Neural crest cell (in vitro differentiated cells): ENCODE measurements at regions not wholly inside any gene's neighbourhood (a gene's known extent, or its start where the extent isn't known, plus 50 kb on each side); places are given as distances from the start of the nearest gene placed in this dataset.

Experiments
- DNase-seq: peaks from one replicate; pipeline ENCODE4 v3.0.0; 2021; ENCODE audit warnings: low read depth, mixed read lengths, low spot score
- H3K27ac Mint-ChIP-seq: one replicate; pipeline ENCODE4 v1.8.0; 2021; ENCODE audit warnings: mild to moderate bottlenecking, mixed read lengths; ENCODE audit not compliant: unreplicated experiment
- H3K27me3 Mint-ChIP-seq: 2 replicates; pipeline ENCODE4 v1.8.0; 2021; ENCODE audit warnings: low read depth, mild to moderate bottlenecking, mixed read lengths
- H3K36me3 Mint-ChIP-seq: 2 replicates; pipeline ENCODE4 v1.8.0; 2021; ENCODE audit warnings: low read depth, mild to moderate bottlenecking, mixed read lengths
- H3K4me1 Mint-ChIP-seq: 2 replicates; pipeline ENCODE4 v1.8.0; 2021; ENCODE audit warnings: mixed read lengths
- H3K4me3 Mint-ChIP-seq: one replicate; pipeline ENCODE4 v1.8.0; 2021; ENCODE audit warnings: mild to moderate bottlenecking, mixed read lengths
- H3K9me3 Mint-ChIP-seq: 2 replicates; pipeline ENCODE4 v1.8.0; 2021; ENCODE audit warnings: mixed read lengths
- CTCF ChIP-seq: fragments of 200-600 bp; sonication (generic); conservative IDR thresholded peaks from 2 replicates; pipeline ENCODE4 v1.5.0; 2021; ENCODE audit warnings: antibody characterized with exemption, mild to moderate bottlenecking

GRCh38 chr2:34373586-34374233 lies 774.6 kb upstream of the FAM98A start:
- H3K36me3 Mint-ChIP-seq = no peaks in the 10 kb centered on the region
- peaks cover 2% of the 10 kb centered on the region for H3K9me3 Mint-ChIP-seq
- H3K4me1 Mint-ChIP-seq = no peaks in the 10 kb centered on the region
- H3K27ac Mint-ChIP-seq = no peak overlapping the region
- H3K4me3 Mint-ChIP-seq = no peak overlapping the region
- DNase-seq = no peak
- no peak for TF ChIP-seq CTCF
- H3K27me3 Mint-ChIP-seq = no peaks in the 10 kb centered on the region

- Mint-ChIP-seq H3K27me3 (peaks cover 4% of the 10 kb centered on the region), H3K9me3 (peaks cover 2% of the 10 kb centered on the region), H3K4me1 (no peaks in the 10 kb centered on the region), H3K36me3 (no peaks in the 10 kb centered on the region), H3K27ac (no peak overlapping the region), H3K4me3 (no peak overlapping the region)
- no peak for DNase-seq
- no peak for TF ChIP-seq CTCF
Measured at GRCh38 chr2:34372967-34373366, 773.9 kb upstream of the FAM98A start.

- Mint-ChIP-seq H3K27ac (no peak overlapping the region), H3K36me3 (no peaks in the 10 kb centered on the region), H3K4me3 (no peak overlapping the region), H3K4me1 (peaks cover 2% of the 10 kb centered on the region), H3K9me3 (peaks cover 2% of the 10 kb centered on the region), H3K27me3 (peaks cover 4% of the 10 kb centered on the region)
- TF ChIP-seq CTCF = no peak
- DNase-seq = no peak
Measured at GRCh38 chr2:34371711-34372110, 772.6 kb upstream of the FAM98A start.

GRCh38 chr2:34368304-34368703 lies 769.2 kb upstream of the FAM98A start:
- Mint-ChIP-seq H3K27ac (no peak overlapping the region), H3K9me3 (no peaks in the 10 kb centered on the region), H3K4me1 (peaks cover 21% of the 10 kb centered on the region), H3K27me3 (peaks cover 10% of the 10 kb centered on the region), H3K36me3 (no peaks in the 10 kb centered on the region), H3K4me3 (no peak overlapping the region)
- TF ChIP-seq CTCF = no peak
- DNase-seq = no peak

GRCh38 chr2:34365932-34366331 lies 766.8 kb upstream of the FAM98A start:
- peaks cover 10% of the 10 kb centered on the region for H3K27me3 Mint-ChIP-seq
- H3K9me3 Mint-ChIP-seq = no peaks in the 10 kb centered on the region
- TF ChIP-seq CTCF = no peak
- H3K4me1 Mint-ChIP-seq = peaks cover 21% of the 10 kb centered on the region
- peak overlapping the region; percentile 33 for H3K4me3 Mint-ChIP-seq
- no peaks in the 10 kb centered on the region for H3K36me3 Mint-ChIP-seq
- H3K27ac Mint-ChIP-seq = no peak overlapping the region
- peak; percentile 16 for DNase-seq
